DND-41 (cell line): ENCODE measurements at regions not wholly inside any gene's neighbourhood (a gene's known extent, or its start where the extent isn't known, plus 50 kb on each side); places are given as distances from the start of the nearest gene placed in this dataset.

Source experiments
- ATAC-seq: fragments of 200-7000 bp; cut with Tn5 transposase; 3 replicates; pipeline ENCODE4 v1.9.1; 2021; ENCODE audit warnings: low read depth; ENCODE audit not compliant: insufficient read depth
- DNase-seq: peaks from one replicate; pipeline ENCODE4 v3.0.0-alpha.2; 2020
- H2AFZ ChIP-seq: 2 replicates; pipeline ENCODE4 v1.6.0; 2012; ENCODE audit warnings: low read depth, low read length
- H3K27ac ChIP-seq: 2 replicates; pipeline ENCODE4 v1.5.1; 2012; ENCODE audit warnings: low read length, inconsistent platforms
- H3K27me3 ChIP-seq: fragments of 200-600 bp; sonication (generic); 2 replicates; pipeline ENCODE4 v1.6.0; 2012; ENCODE audit warnings: low read length, mild to moderate bottlenecking, inconsistent platforms; ENCODE audit not compliant: insufficient read depth, poor library complexity
- H3K36me3 ChIP-seq: 2 replicates; pipeline ENCODE4 v1.5.1; 2012; ENCODE audit warnings: low read length, inconsistent platforms; ENCODE audit not compliant: insufficient read depth
- H3K4me1 ChIP-seq: 2 replicates; pipeline ENCODE4 v1.5.1; 2012; ENCODE audit warnings: mild to moderate bottlenecking, low read length; ENCODE audit not compliant: insufficient read depth
- H3K4me2 ChIP-seq: 2 replicates; pipeline ENCODE4 v1.6.0; 2012; ENCODE audit warnings: mild to moderate bottlenecking, moderate library complexity, low read length, inconsistent platforms; ENCODE audit not compliant: insufficient read depth
- H3K4me3 ChIP-seq, 2 experiments: fragments of 200-600 bp in 1 of 2; shearing (Covaris generic) in 1 of 2; 2 replicates each; pipeline ENCODE4 v1.5.1; 2012 to 2016; ENCODE audit warnings: inconsistent platforms in 2 of 2, low read length in 2 of 2, mild to moderate bottlenecking in 2 of 2, low read depth in 1 of 2, moderate library complexity in 1 of 2
- H3K79me2 ChIP-seq: 2 replicates; pipeline ENCODE4 v1.6.0; 2012; ENCODE audit warnings: low read length, inconsistent platforms; ENCODE audit not compliant: insufficient read depth
- H3K9ac ChIP-seq: 2 replicates; pipeline ENCODE4 v1.6.0; 2012; ENCODE audit warnings: low read depth, mild to moderate bottlenecking, inconsistent platforms, low read length, moderate library complexity
- H3K9me3 ChIP-seq: 2 replicates; pipeline ENCODE4 v1.5.1; 2012; ENCODE audit warnings: low read length, moderate library complexity, mild to moderate bottlenecking, inconsistent platforms; ENCODE audit not compliant: insufficient read depth, severe bottlenecking
- H4K20me1 ChIP-seq: 2 replicates; pipeline ENCODE4 v1.6.0; 2012; ENCODE audit warnings: low read length; ENCODE audit not compliant: insufficient read depth
- CTCF ChIP-seq: IDR thresholded peaks from 2 replicates; pipeline ENCODE4 v1.5.1; 2012; ENCODE audit warnings: borderline replicate concordance, low read length, moderate library complexity, mild to moderate bottlenecking; ENCODE audit not compliant: poor library complexity, severe bottlenecking; ENCODE audit errors: extremely low read depth
- EZH2 ChIP-seq: IDR thresholded peaks from 3 replicates; pipeline ENCODE4 v1.6.1; 2012; ENCODE audit warnings: borderline replicate concordance, low read depth, mild to moderate bottlenecking, moderate library complexity, low read length, inconsistent platforms; ENCODE audit not compliant: severe bottlenecking

GRCh38 chr17:72446525-72447250, 325.9 kb downstream of the SOX9 start:
- Histone ChIP-seq H3K4me3 (no peak overlapping the region), H3K27me3 (no peaks in the 10 kb centered on the region), H3K9me3 (no peaks in the 10 kb centered on the region), H3K4me2 (no peak overlapping the region), H3K27ac (no peak overlapping the region), H3K36me3 (no peaks in the 10 kb centered on the region), H3K4me1 (no peaks in the 10 kb centered on the region), H3K9ac (no peak overlapping the region), H2AFZ (no peak overlapping the region), H3K79me2 (no peaks in the 10 kb centered on the region), H4K20me1 (no peaks in the 10 kb centered on the region)
- DNase-seq (no peak), ATAC-seq (no peak)
- no peak for TF ChIP-seq CTCF
- TF ChIP-seq EZH2, result no peak

GRCh38 chr17:72447251-72447640, 326.4 kb downstream of the SOX9 start:
- Histone ChIP-seq H3K9me3 (no peaks in the 10 kb centered on the region), H3K27me3 (no peaks in the 10 kb centered on the region), H3K4me1 (no peaks in the 10 kb centered on the region), H3K4me3 (no peak overlapping the region), H3K79me2 (no peaks in the 10 kb centered on the region), H4K20me1 (no peaks in the 10 kb centered on the region), H3K4me2 (no peak overlapping the region), H3K9ac (no peak overlapping the region), H2AFZ (no peak overlapping the region), H3K27ac (no peak overlapping the region), H3K36me3 (no peaks in the 10 kb centered on the region)
- ATAC-seq, result no peak
- TF ChIP-seq CTCF, result no peak
- no peak for TF ChIP-seq EZH2
- no peak for DNase-seq

- Histone ChIP-seq H3K9ac (no peak overlapping the region), H3K4me3 (no peak overlapping the region), H3K9me3 (no peaks in the 10 kb centered on the region), H3K4me2 (no peak overlapping the region), H3K79me2 (no peaks in the 10 kb centered on the region), H3K36me3 (no peaks in the 10 kb centered on the region), H4K20me1 (no peaks in the 10 kb centered on the region), H3K27ac (no peak overlapping the region), H2AFZ (no peak overlapping the region), H3K27me3 (peaks cover 3% of the 10 kb centered on the region), H3K4me1 (no peaks in the 10 kb centered on the region)
- ATAC-seq (no peak), DNase-seq (no peak)
- no peak for TF ChIP-seq EZH2
- no peak for TF ChIP-seq CTCF
These were observed 327.2 kb downstream of the SOX9 start for GRCh38 chr17:72448019-72448418.
